SK-N-SH (cell line): ENCODE measurements at regions not wholly inside any gene's neighbourhood (a gene's known extent, or its start where the extent isn't known, plus 50 kb on each side); places are given as distances from the start of the nearest gene placed in this dataset.

Experiments
- CTCF ChIA-PET: fragments of 300-600, 350-600 bp; formaldehyde crosslinking; extraction: SDS; loops from one replicate; lab custom pipeline; 2021; lab: Yijun Ruan, JAX
- POLR2A ChIA-PET: fragments of 350-600 bp; sonication (Branson Sonifier 250); formaldehyde crosslinking; extraction: SDS; loops from one replicate; lab custom pipeline; 2020; ENCODE audit warnings: antibody characterized with exemption, inconsistent platforms; lab: Yijun Ruan, JAX
- DNase-seq: peaks from one replicate; pipeline ENCODE4 v3.0.0; 2012
- H2AFZ ChIP-seq: fragments of 200-600 bp; sonication (generic); 2 replicates; pipeline ENCODE4 v1.8.1; 2016; ENCODE audit warnings: antibody characterized with exemption, mild to moderate bottlenecking, low read depth
- H3F3A ChIP-seq: fragments of 200-600 bp; sonication (generic); replicated peaks from 2 replicates; pipeline ENCODE3; 2016; ENCODE audit warnings: antibody characterized with exemption, mild to moderate bottlenecking; ENCODE audit not compliant: insufficient read depth
- H3K27ac ChIP-seq, 2 experiments: fragments of 200-500 bp in 1 of 2; fragments of 200-600 bp in 1 of 2; sonication (Bioruptor generic) in 1 of 2; sonication (generic), shearing (Covaris generic) in 1 of 2; 2 replicates each; pipeline versions ENCODE4 v1.5.1 to v1.6.1; 2014 to 2016; ENCODE audit warnings: low read depth in 2 of 2, inconsistent platforms in 1 of 2, low read length in 1 of 2, mild to moderate bottlenecking in 1 of 2, mixed read lengths in 1 of 2
- H3K27me3 ChIP-seq: fragments of 200-600 bp; sonication (generic), shearing (Covaris generic); 2 replicates; pipeline ENCODE4 v1.6.1; 2016; ENCODE audit warnings: mixed run types; ENCODE audit not compliant: insufficient read depth
- H3K36me3 ChIP-seq, 2 experiments: fragments of 200-500 bp in 1 of 2; fragments of 200-600 bp in 1 of 2; sonication (Bioruptor generic) in 1 of 2; sonication (generic) in 1 of 2; replicated peaks in 1 of 2; 2 replicates each; pipeline versions ENCODE3 to v1.5.1; 2014 to 2016; ENCODE audit warnings: low read length in 1 of 2, mild to moderate bottlenecking in 1 of 2; ENCODE audit not compliant: insufficient read depth in 2 of 2, control insufficient read depth in 1 of 2
- H3K4me1 ChIP-seq, 2 experiments: fragments of 200-500 bp in 1 of 2; fragments of 200-600 bp in 1 of 2; sonication (Bioruptor generic) in 1 of 2; sonication (generic), shearing (Covaris generic) in 1 of 2; 2 replicates each; pipeline versions ENCODE4 v1.5.1 to v1.6.1; 2014 to 2016; ENCODE audit warnings: low read depth in 1 of 2, low read length in 1 of 2, mixed run types in 1 of 2; ENCODE audit not compliant: insufficient read depth in 2 of 2, control insufficient read depth in 1 of 2
- H3K4me2 ChIP-seq: fragments of 200-600 bp; sonication (generic), shearing (Covaris generic); 2 replicates; pipeline ENCODE4 v1.6.1; 2017; ENCODE audit warnings: mixed run types
- H3K4me3 ChIP-seq, 2 experiments: fragments of 200-500 bp in 1 of 2; fragments of 200-600 bp in 1 of 2; sonication (Bioruptor generic) in 1 of 2; sonication (generic), shearing (Covaris generic) in 1 of 2; 2 replicates each; pipeline versions ENCODE4 v1.5.1 to v1.8.1; 2014 to 2016; ENCODE audit warnings: low read depth in 2 of 2, inconsistent platforms in 1 of 2, low read length in 1 of 2, mild to moderate bottlenecking in 1 of 2, mixed read lengths in 1 of 2, moderate library complexity in 1 of 2
- H3K79me2 ChIP-seq: fragments of 200-600 bp; sonication (generic); 2 replicates; pipeline ENCODE4 v1.8.1; 2017; ENCODE audit warnings: mild to moderate bottlenecking; ENCODE audit not compliant: insufficient read depth
- H3K9ac ChIP-seq: fragments of 200-600 bp; sonication (generic); 2 replicates; pipeline ENCODE4 v1.6.1; 2017; ENCODE audit warnings: mixed run types
- H3K9me2 ChIP-seq: fragments of 200-600 bp; sonication (generic); 2 replicates; pipeline ENCODE4 v1.6.1; 2017; ENCODE audit warnings: mixed run types
- H3K9me3 ChIP-seq: fragments of 200-600 bp; sonication (generic); 2 replicates; pipeline ENCODE4 v1.6.1; 2017; ENCODE audit warnings: mixed run types, mild to moderate bottlenecking, moderate library complexity
- H4K20me1 ChIP-seq: fragments of 200-600 bp; sonication (generic); 2 replicates; pipeline ENCODE4 v1.6.1; 2017; ENCODE audit warnings: mild to moderate bottlenecking, mixed run types; ENCODE audit not compliant: insufficient read depth
- CHD2 ChIP-seq: fragments of 150-350 bp; IDR thresholded peaks from 2 replicates; pipeline ENCODE4 v1.6.1; 2018; ENCODE audit warnings: low read length; ENCODE audit not compliant: partially characterized antibody
- CTCF ChIP-seq: fragments of 200-600 bp; sonication (generic); IDR thresholded peaks from 2 replicates; pipeline ENCODE4 v1.6.1; 2017; ENCODE audit warnings: antibody characterized with exemption, mild to moderate bottlenecking, moderate library complexity
- EP300 ChIP-seq, 2 experiments: IDR thresholded peaks; 2 replicates each; pipeline versions ENCODE4 v1.4.0 to v1.6.1; 2012; ENCODE audit warnings: borderline replicate concordance in 1 of 2, low read depth in 1 of 2, low read length in 1 of 2
- FOXJ3 ChIP-seq: sonication (generic); formaldehyde crosslinking; IDR thresholded peaks from 2 replicates; pipeline ENCODE4 v1.5.1; 2020; ENCODE audit warnings: mild to moderate bottlenecking, missing genetic modification reagents
- FOXM1 ChIP-seq: IDR thresholded peaks from 2 replicates; pipeline ENCODE4 v1.4.0; 2012; ENCODE audit warnings: low read depth, mild to moderate bottlenecking
- GATA2 ChIP-seq: sonication (generic); formaldehyde crosslinking; IDR thresholded peaks from 2 replicates; pipeline ENCODE4 v1.5.0; 2020; ENCODE audit warnings: mild to moderate bottlenecking, missing genetic modification reagents
- IRF3 ChIP-seq: fragments of 150-350 bp; IDR thresholded peaks from 2 replicates; pipeline ENCODE4 v1.6.1; 2016; ENCODE audit warnings: mild to moderate bottlenecking, low read depth, low read length
- JUND ChIP-seq: IDR thresholded peaks from 2 replicates; pipeline ENCODE4 v1.4.0; 2012
- MXI1 ChIP-seq: IDR thresholded peaks from 2 replicates; pipeline ENCODE4 v1.6.1; 2012; ENCODE audit warnings: mild to moderate bottlenecking, low read depth, low read length, improper control_type of control experiment
- NFIC ChIP-seq: IDR thresholded peaks from 2 replicates; pipeline ENCODE4 v1.4.0; 2012; ENCODE audit warnings: borderline replicate concordance
- NRF1 ChIP-seq: IDR thresholded peaks from 2 replicates; pipeline ENCODE4 v1.6.1; 2012; ENCODE audit warnings: low read depth, mild to moderate bottlenecking, low read length
- PBX3 ChIP-seq: IDR thresholded peaks from 2 replicates; pipeline ENCODE4; 2012
- RAD21 ChIP-seq: IDR thresholded peaks from 2 replicates; pipeline ENCODE4 v1.6.1; 2012; ENCODE audit warnings: mild to moderate bottlenecking, low read length
- RCOR1 ChIP-seq: fragments of 150-350 bp; IDR thresholded peaks from 2 replicates; pipeline ENCODE4 v1.6.1; 2017; ENCODE audit warnings: antibody characterized with exemption, low read length
- RXRA ChIP-seq: IDR thresholded peaks from 2 replicates; pipeline ENCODE4 v1.4.0; 2012; ENCODE audit warnings: low read depth, mild to moderate bottlenecking, borderline replicate concordance
- SIN3A ChIP-seq: IDR thresholded peaks from 2 replicates; pipeline ENCODE4 v1.6.1; 2012; ENCODE audit warnings: low read depth, mild to moderate bottlenecking, low read length, moderate library complexity, borderline replicate concordance
- TAF1 ChIP-seq: IDR thresholded peaks from 2 replicates; pipeline ENCODE4 v1.6.1; 2012; ENCODE audit warnings: low read depth, mild to moderate bottlenecking, low read length, moderate library complexity, borderline replicate concordance
- TCF12 ChIP-seq: IDR thresholded peaks from 2 replicates; pipeline ENCODE4 v1.4.0; 2012
- USF2 ChIP-seq: fragments of 150-350 bp; IDR thresholded peaks from 2 replicates; pipeline ENCODE4 v1.6.1; 2017; ENCODE audit warnings: antibody characterized with exemption, low read length, low read depth, borderline replicate concordance
- ZBTB33 ChIP-seq: IDR thresholded peaks from 2 replicates; pipeline ENCODE4 v1.4.0; 2012; ENCODE audit warnings: low read depth, borderline replicate concordance
- WGBS: methylation state at CpG from one replicate; pipeline ENCODE4 v1.1.6; 2017; ENCODE audit warnings: low lambda C conversion rate; 5-methylcytosine and 5-hydroxymethylcytosine counted together

- Histone ChIP-seq H3K9me2 (no peaks in the 10 kb centered on the region), H3K4me2 (no peak overlapping the region), H3K79me2 (no peaks in the 10 kb centered on the region), H2AFZ (no peak overlapping the region), H3K9me3 (peaks cover 7% of the 10 kb centered on the region; the same call in 1 of the 2 replicates), H3K27me3 (no peaks in the 10 kb centered on the region), H3K27ac (no peak overlapping the region), H3K4me3 (no peak overlapping the region), H3K4me1 (peaks cover 0 to 4% of the 10 kb centered on the region in 2 experiments; a peak in 1 of 4 replicates), H4K20me1 (no peaks in the 10 kb centered on the region), H3K9ac (no peak overlapping the region), H3F3A (peaks cover 16% of the 10 kb centered on the region), H3K36me3 (peaks cover 0 to 12% of the 10 kb centered on the region in 2 experiments)
- CTCF ChIA-PET: no interaction called here
- POLR2A ChIA-PET: no interaction called here
- DNase-seq: no peak
- TF ChIP-seq GATA2 (CRISPR knock-in tag) (no peak), IRF3 (no peak), CTCF (no peak), EP300 (IDR thresholded peaks at IDR 0.05; ENCODE audit: borderline replicate concordance in 1 of 2, low read depth in 1 of 2, low read length in 1 of 2) (no peak), TAF1 (no peak), PBX3 (no peak), TCF12 (no peak), RAD21 (no peak), CHD2 (no peak), JUND (no peak), MXI1 (no peak), RXRA (no peak), USF2 (no peak), SIN3A (no peak), RCOR1 (no peak), FOXJ3 (CRISPR knock-in tag) (no peak), NFIC (no peak), NRF1 (no peak), ZBTB33 (no peak), FOXM1 (no peak)
- 96% methylated on average over 2 of the region's 2 CpGs for WGBS
Measured at GRCh38 chr1:67965995-67966665, 84.3 kb downstream of the DIRAS3 start.
